ENCODE measurements at regions not wholly inside any gene's neighbourhood (a gene's known extent, or its start where the extent isn't known, plus 50 kb on each side); places are given as distances from the start of the nearest gene placed in this dataset.

- TF ChIP-seq HOXA7 (CRISPR knock-in tag; IDR thresholded peaks at IDR 0.05) (no peak), CBFB (CRISPR knock-in tag; IDR thresholded peaks at IDR 0.05) (no peak), CHD4 (IDR thresholded peaks at IDR 0.05; ENCODE audit: borderline replicate concordance, low read length) (no peak), EHMT2 (IDR thresholded peaks at IDR 0.05; ENCODE audit: borderline replicate concordance, low read depth, low read length) (no peak), ZNF660 (CRISPR knock-in tag; IDR thresholded peaks at IDR 0.05; ENCODE audit: borderline replicate concordance, low read depth) (no peak), MZF1 (CRISPR knock-in tag; IDR thresholded peaks at IDR 0.05; ENCODE audit: borderline replicate concordance) (no peak), ZNF10 (CRISPR knock-in tag; IDR thresholded peaks at IDR 0.05; ENCODE audit: borderline replicate concordance, low read depth) (no peak), FOXJ3 (CRISPR knock-in tag; IDR thresholded peaks at IDR 0.05; ENCODE audit: borderline replicate concordance) (no peak), SMC3 (IDR thresholded peaks at IDR 0.05; ENCODE audit: low read length) (no peak), ZNF264 (CRISPR knock-in tag; IDR thresholded peaks at IDR 0.05) (no peak), HHEX (CRISPR knock-in tag; IDR thresholded peaks at IDR 0.05) (no peak), ZNF44 (CRISPR knock-in tag; IDR thresholded peaks at IDR 0.05) (no peak), ZFP90 (CRISPR knock-in tag; IDR thresholded peaks at IDR 0.05; ENCODE audit: borderline replicate concordance) (no peak)
- TF ChIP-seq, protein P1, sequence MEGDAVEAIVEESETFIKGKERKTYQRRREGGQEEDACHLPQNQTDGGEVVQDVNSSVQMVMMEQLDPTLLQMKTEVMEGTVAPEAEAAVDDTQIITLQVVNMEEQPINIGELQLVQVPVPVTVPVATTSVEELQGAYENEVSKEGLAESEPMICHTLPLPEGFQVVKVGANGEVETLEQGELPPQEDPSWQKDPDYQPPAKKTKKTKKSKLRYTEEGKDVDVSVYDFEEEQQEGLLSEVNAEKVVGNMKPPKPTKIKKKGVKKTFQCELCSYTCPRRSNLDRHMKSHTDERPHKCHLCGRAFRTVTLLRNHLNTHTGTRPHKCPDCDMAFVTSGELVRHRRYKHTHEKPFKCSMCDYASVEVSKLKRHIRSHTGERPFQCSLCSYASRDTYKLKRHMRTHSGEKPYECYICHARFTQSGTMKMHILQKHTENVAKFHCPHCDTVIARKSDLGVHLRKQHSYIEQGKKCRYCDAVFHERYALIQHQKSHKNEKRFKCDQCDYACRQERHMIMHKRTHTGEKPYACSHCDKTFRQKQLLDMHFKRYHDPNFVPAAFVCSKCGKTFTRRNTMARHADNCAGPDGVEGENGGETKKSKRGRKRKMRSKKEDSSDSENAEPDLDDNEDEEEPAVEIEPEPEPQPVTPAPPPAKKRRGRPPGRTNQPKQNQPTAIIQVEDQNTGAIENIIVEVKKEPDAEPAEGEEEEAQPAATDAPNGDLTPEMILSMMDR (CRISPR knock-in tag; IDR thresholded peaks at IDR 0.05): no peak
These were observed 953.0 kb downstream of the AMY1C start for GRCh38 chr1:104702731-104703130.
